Esophagus muscularis mucosa (tissue), 4 donors: ENCODE measurements at regions not wholly inside any gene's neighbourhood (a gene's known extent, or its start where the extent isn't known, plus 50 kb on each side); places are given as distances from the start of the nearest gene placed in this dataset.
A peak's percentile ranks its signal among the peaks of the same experiment; 100 is the strongest.

Source experiments
- DNase-seq: peaks from one replicate; pipeline ENCODE4 v3.0.0-alpha.2; 2017; ENCODE audit errors: extremely low spot score
- H3K27ac ChIP-seq, 4 donors: fragments of 200-600 bp; sonication (generic); replicated peaks in 1 of 4; 1 replicate in 3 of 4; 2 replicates in 1 of 4; pipeline ENCODE4 v1.5.1; 2016 to 2019; ENCODE audit warnings: mild to moderate bottlenecking in 1 of 4
- H3K27me3 ChIP-seq, 4 donors: fragments of 200-600 bp; sonication (generic); one replicate each; pipeline versions ENCODE4 v1.5.1 to v1.6.0; 2016 to 2019
- H3K36me3 ChIP-seq, 4 donors: fragments of 200-600 bp; sonication (generic); one replicate each; pipeline ENCODE4 v1.5.1; 2016 to 2019
- H3K4me1 ChIP-seq, 4 donors: fragments of 200-600 bp; sonication (generic); one replicate each; pipeline ENCODE4 v1.5.1; 2016 to 2019
- H3K4me3 ChIP-seq, 4 donors: fragments of 200-600 bp; sonication (generic); 1 replicate in 2 of 4; 2 replicates in 2 of 4; pipeline ENCODE4 v1.5.1; 2016 to 2019; ENCODE audit warnings: mild to moderate bottlenecking in 4 of 4, moderate library complexity in 1 of 4
- H3K9me3 ChIP-seq, 4 donors: fragments of 200-600 bp; sonication (generic); 1 replicate in 3 of 4; 2 replicates in 1 of 4; pipeline ENCODE4 v1.5.1; 2016 to 2019
- EP300 ChIP-seq: sonication (generic); formaldehyde crosslinking; IDR thresholded peaks from one replicate; pipeline ENCODE4 v1.6.1; 2017; ENCODE audit warnings: antibody characterized with exemption
- POLR2A ChIP-seq: fragments of 450-650 bp; IDR thresholded peaks from one replicate; pipeline ENCODE4 v1.6.1; 2017; ENCODE audit warnings: antibody characterized with exemption, moderate library complexity, mild to moderate bottlenecking, low read depth
- POLR2AphosphoS5 ChIP-seq, 2 donors: sonication (generic); formaldehyde crosslinking; IDR thresholded peaks; one replicate each; pipeline ENCODE4 v1.6.1; 2017; ENCODE audit warnings: antibody characterized with exemption in 2 of 2
- WGBS: methylation state at CpG from one replicate; pipeline ENCODE4 v1.1.5; 2018; 5-methylcytosine and 5-hydroxymethylcytosine counted together
- intact Hi-C: fragments of 100-400 bp; cut with DNase I; formaldehyde crosslinking; loops from one replicate; pipeline ENCODE4 v1.15.1; 2023
- TF ChIP-seq, protein P1 (sequence below), 3 experiments: fragments of 200-600 bp in 2 of 3; fragments of 450-650 bp in 1 of 3; sonication (generic) in 2 of 3; IDR thresholded peaks; one replicate each; pipeline ENCODE4 v1.5.1; 2017 to 2019; ENCODE audit warnings: antibody characterized with exemption in 3 of 3, mild to moderate bottlenecking in 2 of 3, moderate library complexity in 1 of 3

DNA sequence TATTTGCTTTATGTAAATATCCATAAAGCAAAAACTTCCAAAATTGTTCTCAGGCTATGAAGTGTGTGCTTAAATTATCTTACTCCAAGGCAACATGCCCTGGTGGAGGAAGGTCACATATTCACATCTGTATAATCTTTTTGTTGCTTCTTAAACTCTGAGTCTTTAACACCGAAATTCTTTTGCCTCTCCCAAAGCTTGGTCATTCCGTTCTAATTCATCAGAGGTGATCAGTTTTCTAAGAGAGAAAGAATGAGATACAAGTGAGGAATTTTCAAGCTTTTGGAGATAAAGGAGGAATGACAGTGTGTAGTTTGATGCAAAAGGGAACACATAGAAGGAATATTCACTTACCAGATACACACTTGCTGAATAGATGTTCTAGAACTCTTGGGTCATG, 561.7 kb downstream of the LTN1 start:
- intact Hi-C loops, result no loop called here
- TF ChIP-seq POLR2AphosphoS5 (IDR thresholded peaks at IDR 0.05), result no peak
- TF ChIP-seq, protein P1, sequence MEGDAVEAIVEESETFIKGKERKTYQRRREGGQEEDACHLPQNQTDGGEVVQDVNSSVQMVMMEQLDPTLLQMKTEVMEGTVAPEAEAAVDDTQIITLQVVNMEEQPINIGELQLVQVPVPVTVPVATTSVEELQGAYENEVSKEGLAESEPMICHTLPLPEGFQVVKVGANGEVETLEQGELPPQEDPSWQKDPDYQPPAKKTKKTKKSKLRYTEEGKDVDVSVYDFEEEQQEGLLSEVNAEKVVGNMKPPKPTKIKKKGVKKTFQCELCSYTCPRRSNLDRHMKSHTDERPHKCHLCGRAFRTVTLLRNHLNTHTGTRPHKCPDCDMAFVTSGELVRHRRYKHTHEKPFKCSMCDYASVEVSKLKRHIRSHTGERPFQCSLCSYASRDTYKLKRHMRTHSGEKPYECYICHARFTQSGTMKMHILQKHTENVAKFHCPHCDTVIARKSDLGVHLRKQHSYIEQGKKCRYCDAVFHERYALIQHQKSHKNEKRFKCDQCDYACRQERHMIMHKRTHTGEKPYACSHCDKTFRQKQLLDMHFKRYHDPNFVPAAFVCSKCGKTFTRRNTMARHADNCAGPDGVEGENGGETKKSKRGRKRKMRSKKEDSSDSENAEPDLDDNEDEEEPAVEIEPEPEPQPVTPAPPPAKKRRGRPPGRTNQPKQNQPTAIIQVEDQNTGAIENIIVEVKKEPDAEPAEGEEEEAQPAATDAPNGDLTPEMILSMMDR (IDR thresholded peaks at IDR 0.05), result no peak
- TF ChIP-seq POLR2A, result no peak
- TF ChIP-seq EP300, result no peak
- Histone ChIP-seq H3K27ac (no peak overlapping the region), H3K9me3 (no peaks in the 10 kb centered on the region), H3K36me3 (no peaks in the 10 kb centered on the region), H3K27me3 (no peaks in the 10 kb centered on the region), H3K4me3 (no peak overlapping the region), H3K4me1 (peaks cover 0 to 19% (median 15%) of the 10 kb centered on the region in 4 donors)
- 89% methylated on average over 2 of the region's 2 CpGs for WGBS
- no peak for DNase-seq

DNA sequence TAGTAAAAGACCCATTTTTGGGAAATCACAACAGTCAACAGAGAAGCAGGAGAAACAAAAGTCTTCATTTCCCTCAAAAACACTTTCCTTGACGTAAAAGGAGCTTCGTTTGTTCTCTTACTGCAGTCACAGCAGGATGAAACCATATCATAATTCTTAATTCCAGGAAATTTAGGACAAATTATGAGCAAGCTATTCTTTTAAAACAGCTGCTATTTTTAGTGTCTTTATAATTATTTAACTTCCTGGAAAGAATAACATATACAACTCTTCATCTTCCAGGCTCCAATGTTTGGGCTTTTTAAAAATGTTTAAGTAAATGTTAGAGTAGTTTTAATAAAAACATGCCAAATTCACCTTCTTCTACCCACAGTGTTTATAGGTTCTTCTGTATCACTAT, 563.5 kb downstream of the LTN1 start:
- 39% methylated on average over 2 of the region's 2 CpGs for WGBS
- Histone ChIP-seq H3K27me3 (no peaks in the 10 kb centered on the region), H3K4me3 (no peak overlapping the region), H3K27ac (peak overlapping the region; percentile 9 to 43 (median 20)), H3K9me3 (no peaks in the 10 kb centered on the region), H3K4me1 (peaks cover 0 to 19% (median 14%) of the 10 kb centered on the region in 4 donors), H3K36me3 (no peaks in the 10 kb centered on the region)
- TF ChIP-seq POLR2A (no peak), POLR2AphosphoS5 (IDR thresholded peaks at IDR 0.05) (no peak), EP300 (no peak)
- TF ChIP-seq, protein P1 (IDR thresholded peaks at IDR 0.05), result no peak
- intact Hi-C loops, result no loop called here
- no peak for DNase-seq

DNA sequence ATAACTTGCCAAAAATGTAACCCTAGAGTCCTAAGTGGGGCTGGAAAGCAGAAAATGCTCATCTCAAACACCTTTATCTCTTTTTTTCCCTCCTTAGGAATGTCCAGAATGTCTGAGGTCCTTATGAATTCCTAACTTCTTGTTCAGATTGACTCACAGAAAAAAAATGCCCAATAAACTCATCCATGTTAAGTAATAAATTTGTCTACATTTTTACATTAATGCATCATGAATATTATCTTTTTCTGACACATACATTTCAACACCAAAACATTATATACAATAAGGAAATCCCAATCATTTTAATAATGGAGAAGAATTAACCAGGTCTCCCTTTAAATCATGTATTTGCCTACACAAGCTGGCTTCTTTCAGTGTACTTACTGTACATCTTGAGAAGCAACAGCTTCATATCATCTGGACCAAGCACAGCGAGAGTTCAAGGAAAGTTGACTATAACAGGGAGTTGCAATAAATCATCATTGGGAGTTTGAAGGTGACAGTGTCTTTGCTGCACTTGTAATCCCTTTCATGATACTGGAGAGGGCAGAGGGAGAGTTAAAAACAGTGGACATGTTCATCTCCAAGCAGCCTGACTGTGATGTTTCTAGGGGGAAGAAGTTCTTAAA, 565.2 kb downstream of the LTN1 start:
- Histone ChIP-seq H3K9me3 (no peaks in the 10 kb centered on the region), H3K36me3 (no peaks in the 10 kb centered on the region), H3K4me1 (peaks cover 0 to 22% (median 14%) of the 10 kb centered on the region in 4 donors), H3K27me3 (no peaks in the 10 kb centered on the region), H3K4me3 (no peak overlapping the region), H3K27ac (no peak overlapping the region)
- DNase-seq, result no peak
- 50% methylated on average over 1 of the region's 1 CpG for WGBS
- intact Hi-C loops, result no loop called here
- no peak for TF ChIP-seq POLR2A
- TF ChIP-seq, protein P1 (IDR thresholded peaks at IDR 0.05), result no peak
- no peak for TF ChIP-seq POLR2AphosphoS5 (IDR thresholded peaks at IDR 0.05)
- no peak for TF ChIP-seq EP300

DNA sequence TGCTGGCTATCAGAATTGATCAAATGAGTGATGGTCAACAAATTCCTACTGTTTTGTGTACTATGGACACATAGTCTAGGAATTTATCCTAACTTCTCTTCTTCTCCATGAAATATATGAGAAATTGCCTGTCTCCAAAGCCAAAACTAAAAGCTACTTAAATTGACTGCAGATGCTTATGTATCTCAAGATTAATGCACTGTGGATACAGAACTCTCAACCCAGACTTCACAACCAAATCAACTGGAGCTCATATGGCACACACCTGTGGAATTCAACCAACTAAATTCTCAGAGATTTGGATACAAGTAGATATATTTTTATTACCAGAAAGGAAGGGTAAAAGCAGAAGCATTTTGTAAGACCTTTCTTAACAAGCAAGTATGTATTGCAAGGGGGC, 566.1 kb downstream of the LTN1 start:
- no peak overlapping the region for H3K27ac ChIP-seq
- no peaks in the 10 kb centered on the region for H3K9me3 ChIP-seq
- TF ChIP-seq POLR2AphosphoS5 (IDR thresholded peaks at IDR 0.05) (no peak), EP300 (no peak), POLR2A (no peak)
- TF ChIP-seq, protein P1 (IDR thresholded peaks at IDR 0.05), result no peak
- no peaks in the 10 kb centered on the region for H3K27me3 ChIP-seq
- no peaks in the 10 kb centered on the region for H3K36me3 ChIP-seq
- H3K4me3 ChIP-seq, result no peak overlapping the region
- intact Hi-C loops, result no loop called here
- H3K4me1 ChIP-seq, result peaks cover 0 to 32% (median 16%) of the 10 kb centered on the region in 4 donors
- DNase-seq, result no peak
